NCI-H524 treated with DMSO at 0.1 percent for 48 hours (cell line): ENCODE measurements at regions not wholly inside any gene's neighbourhood (a gene's known extent, or its start where the extent isn't known, plus 50 kb on each side); places are given as distances from the start of the nearest gene placed in this dataset.

ENCODE experiments used
- DNase-seq: peaks from one replicate; lab custom pipeline; 2025; lab: John Stamatoyannopoulos, UW

DNA sequence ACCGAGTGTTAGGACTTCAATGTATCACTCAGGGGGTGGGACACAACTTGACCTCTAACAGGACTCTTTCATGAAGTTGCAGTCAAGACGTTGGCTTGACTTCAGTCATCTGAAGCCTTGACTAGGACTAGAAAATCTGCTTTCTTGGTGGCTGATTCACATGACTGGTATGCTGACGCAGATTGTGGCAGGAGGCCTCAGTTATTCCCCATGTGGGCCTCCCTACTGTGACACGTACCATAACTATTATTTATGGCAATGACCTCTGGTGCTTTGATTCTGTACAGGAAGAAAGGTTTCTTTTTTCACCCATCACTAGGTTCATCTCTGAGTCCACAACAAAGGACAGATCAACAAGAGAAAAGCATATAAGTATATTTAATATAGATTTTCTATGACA lies 270.4 kb downstream of the NEDD1 start:
- DNase-seq: no peak

GRCh38 chr12:97181571-97182265 lies 274.7 kb downstream of the NEDD1 start:
- no peak for DNase-seq

DNA sequence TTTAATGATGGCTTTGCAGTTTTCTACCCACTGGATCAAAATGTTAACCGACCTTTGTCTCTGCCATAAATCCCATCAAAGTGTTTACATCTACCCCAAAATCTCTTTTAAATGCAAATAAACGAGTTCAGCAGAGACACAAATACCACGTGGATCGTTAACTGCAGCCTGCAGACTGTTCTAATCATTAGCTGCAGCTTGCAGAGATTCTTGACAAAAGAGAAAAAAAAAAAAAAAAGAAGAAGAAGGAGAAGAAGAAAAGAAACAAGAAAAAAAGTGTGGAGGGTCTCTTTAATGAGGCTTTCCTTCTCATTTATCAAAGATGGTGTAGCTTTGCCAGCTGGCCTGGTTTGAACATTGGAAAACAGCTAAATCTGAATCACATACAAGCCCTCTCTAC lies 275.7 kb downstream of the NEDD1 start:
- no peak for DNase-seq

DNA sequence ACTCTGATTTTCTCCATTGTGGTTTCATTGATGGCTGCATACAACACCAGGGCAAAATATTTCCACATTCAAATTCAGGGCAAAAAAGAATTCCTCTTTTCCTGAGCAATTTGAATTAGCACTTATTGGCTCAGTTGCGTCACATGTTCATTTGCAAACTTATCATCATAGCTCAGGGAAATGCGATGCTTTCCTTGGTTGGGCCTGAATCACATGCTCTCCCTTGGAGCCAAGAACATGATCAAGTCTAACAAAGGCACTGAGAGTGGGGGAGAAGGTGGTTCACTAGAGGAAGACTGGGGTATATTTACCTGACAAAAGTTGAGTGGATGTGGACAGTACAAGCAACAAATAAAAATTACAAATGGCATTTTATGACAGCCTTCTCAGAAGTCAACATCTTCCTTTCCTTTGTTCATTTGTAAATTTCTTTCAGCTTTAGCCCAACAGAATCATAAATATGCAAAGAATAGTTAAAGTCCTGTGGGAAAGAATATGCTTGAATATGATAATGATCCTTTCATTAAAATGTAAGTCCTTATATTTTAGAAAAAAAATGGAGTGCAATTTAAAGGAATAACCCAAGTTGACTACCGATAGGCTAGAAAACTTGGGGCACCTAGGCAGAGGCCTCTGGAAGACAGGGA lies 277.2 kb downstream of the NEDD1 start:
- no peak for DNase-seq

- no peak for DNase-seq
Measured at GRCh38 chr12:97185567-97185966, 277.0 kb upstream of the RMST start.

DNA sequence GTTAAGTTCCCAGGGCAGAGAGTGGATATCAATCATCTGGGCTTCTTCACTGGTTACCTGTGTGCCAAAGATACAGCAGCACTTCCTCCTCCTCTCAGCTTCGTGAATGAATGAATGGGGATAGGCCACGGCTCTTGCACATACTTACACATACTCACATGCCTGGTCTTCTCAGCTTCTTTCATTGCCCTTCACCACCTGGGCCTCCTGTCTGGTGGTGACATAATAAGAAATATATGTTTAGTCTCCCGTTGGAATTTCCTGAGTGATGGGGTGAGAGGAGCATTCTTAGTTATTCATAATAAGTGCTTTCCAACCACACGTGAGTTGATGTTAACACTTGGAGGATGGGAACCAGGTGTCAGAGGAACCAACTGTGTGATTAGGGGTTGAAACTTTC lies 268.1 kb upstream of the RMST start:
- DNase-seq: no peak

GRCh38 chr12:97200181-97200580 lies 262.4 kb upstream of the RMST start:
- no peak for DNase-seq

DNA sequence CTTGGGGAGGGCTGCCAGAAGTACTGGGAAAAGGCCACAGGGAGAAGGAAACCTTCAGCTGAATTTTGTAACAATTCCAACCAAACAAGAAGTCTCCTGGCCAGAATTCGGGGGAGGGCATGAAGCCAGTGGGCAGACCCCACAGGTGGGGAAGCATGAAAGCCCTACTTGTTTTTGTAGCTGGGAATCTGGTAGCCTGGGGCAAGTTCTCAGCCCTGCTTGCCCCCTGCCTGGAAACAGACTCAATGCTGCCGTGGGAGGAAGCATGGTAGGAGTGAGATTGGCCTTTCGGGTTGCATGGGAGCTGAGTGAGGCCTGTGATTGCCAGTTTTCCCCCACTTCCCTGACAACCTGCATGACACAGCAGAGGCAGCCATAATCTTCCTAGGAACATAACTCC lies 259.2 kb upstream of the RMST start:
- no peak for DNase-seq

GRCh38 chr12:97209997-97210396 lies 252.6 kb upstream of the RMST start:
- no peak for DNase-seq

- DNase-seq: no peak
Measured at GRCh38 chr12:97211416-97211930, 251.1 kb upstream of the RMST start.

- no peak for DNase-seq
Measured at GRCh38 chr12:97216848-97217247, 245.8 kb upstream of the RMST start.

DNA sequence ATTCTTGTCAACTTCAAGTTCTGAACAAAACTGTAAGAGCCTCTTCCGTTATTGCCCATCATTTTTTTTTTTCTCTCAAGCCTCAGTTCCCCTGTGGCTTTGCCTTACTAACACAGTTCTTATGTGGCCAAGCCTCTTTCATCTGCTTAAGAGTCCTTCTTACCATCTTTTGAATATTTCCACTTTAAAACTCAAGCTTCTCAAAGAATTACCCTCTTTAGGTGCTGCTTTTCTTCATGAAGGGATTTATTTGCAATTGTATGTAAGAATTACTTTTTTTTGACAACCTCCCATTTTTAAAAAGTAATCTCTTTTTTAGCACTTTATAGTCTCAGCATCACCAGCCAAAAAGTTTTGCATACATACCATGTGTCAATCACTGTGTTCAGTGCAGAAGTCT lies 240.2 kb upstream of the RMST start:
- DNase-seq: no peak

GRCh38 chr12:97223419-97223818 lies 239.2 kb upstream of the RMST start:
- no peak for DNase-seq

DNA sequence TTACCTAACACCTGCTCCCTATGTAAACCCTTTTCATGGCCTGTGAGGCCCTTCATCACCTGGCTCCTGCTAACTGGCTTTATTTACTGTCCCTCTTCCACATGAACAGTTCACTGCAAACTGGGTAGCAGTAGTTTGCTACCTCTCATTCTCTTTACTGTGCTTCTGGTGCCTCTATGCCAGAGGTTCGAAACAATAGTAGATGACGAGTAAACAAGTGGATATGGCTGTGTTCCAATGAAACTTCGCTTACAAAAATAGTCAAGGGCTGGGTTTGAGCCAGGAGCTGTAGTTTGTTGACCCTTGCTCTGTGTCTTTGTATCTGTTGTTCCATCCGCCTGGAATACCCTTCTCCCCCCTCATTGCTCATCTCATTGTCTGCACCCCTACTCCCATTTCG lies 233.6 kb upstream of the RMST start:
- no peak for DNase-seq

DNA sequence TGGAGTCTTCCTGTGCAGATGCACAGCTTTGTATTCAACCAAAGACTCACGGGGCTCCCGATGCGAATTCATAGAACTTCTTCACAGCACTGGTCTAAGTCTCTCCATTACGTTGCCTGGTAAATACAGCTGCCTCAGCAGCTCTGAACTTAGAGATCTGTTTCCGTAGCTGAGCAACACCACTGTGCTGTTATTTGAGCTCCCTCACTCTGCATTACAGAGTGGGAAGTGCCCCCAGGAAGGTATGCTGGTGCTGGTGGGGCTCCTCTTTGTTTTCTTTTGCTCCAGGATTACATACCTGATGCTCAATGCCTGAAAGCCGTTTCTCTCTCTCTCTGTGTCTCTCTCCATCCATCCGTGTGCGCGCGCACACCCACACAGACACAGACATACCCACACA lies 227.5 kb upstream of the RMST start:
- DNase-seq: no peak

GRCh38 chr12:97246368-97246767 lies 216.2 kb upstream of the RMST start:
- DNase-seq: no peak

- DNase-seq: no peak
Measured at GRCh38 chr12:97250483-97250882, 212.1 kb upstream of the RMST start.

DNA sequence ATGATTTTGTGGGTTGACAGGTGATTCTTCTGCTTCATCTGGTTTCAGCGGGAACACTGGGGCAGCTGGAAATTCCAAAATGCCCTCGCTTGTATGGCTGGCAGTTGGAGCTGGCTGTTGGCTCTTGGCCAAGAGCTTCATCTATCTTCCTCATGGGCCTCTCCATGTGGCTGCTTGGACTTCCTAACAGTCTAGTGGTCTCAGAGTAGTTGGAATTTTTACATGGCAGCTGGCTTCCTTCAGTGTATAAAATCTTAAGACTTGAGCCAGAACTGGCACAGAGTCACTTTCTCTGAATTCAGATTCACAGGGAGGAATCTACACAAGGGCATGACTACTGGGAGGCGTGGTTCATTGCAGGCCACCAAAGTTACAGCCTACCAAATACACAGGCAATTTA lies 204.9 kb upstream of the RMST start:
- no peak for DNase-seq

- no peak for DNase-seq
Measured at GRCh38 chr12:97259098-97259497, 203.5 kb upstream of the RMST start.

GRCh38 chr12:97260786-97261185 lies 201.8 kb upstream of the RMST start:
- no peak for DNase-seq

DNA sequence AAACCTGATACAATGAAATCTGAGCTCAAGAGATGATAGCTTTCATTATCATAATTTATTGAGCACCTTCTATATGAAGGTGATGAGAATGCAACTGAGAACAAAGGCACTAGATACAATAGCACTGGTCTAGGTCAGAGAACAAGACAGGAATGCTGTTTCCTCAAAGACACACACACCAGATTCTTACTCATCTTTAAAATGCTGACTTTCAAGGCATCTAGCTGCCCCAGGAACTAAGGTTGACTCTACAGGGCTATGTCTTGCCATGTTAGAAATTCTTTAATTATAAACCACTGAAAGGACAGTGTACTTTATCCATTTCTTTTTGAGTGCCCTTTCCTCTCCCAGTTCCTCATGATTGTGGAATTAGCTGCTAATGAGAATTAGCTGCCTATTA lies 195.4 kb upstream of the RMST start:
- no peak for DNase-seq

DNA sequence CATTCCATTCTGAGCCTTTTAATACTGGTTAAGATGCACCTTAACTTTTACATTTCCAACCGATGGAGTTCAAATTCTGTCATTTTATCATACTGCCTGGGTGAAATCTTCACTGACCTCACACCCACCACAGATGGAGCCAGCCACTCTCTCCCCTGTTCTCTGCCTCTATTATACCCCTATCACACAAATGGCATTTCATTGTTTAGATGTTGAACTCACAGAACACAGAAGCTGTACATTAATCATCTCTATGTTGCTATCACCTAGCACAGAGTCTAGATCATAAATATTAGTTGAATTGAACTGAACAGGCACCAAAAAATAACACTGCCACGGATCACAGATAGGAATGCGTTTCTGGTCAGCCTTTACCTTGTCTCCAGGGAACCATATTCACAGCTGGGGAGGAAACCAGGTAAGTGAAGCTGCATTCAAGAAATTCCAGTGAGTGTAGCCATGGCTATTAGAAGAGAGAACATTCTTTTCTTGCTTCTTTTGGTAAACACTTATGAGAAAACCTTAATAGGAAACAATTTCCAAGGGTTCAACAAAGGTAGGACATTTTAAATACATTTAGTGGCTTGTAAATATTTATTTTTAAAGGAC lies 194.9 kb upstream of the RMST start:
- DNase-seq: no peak

DNA sequence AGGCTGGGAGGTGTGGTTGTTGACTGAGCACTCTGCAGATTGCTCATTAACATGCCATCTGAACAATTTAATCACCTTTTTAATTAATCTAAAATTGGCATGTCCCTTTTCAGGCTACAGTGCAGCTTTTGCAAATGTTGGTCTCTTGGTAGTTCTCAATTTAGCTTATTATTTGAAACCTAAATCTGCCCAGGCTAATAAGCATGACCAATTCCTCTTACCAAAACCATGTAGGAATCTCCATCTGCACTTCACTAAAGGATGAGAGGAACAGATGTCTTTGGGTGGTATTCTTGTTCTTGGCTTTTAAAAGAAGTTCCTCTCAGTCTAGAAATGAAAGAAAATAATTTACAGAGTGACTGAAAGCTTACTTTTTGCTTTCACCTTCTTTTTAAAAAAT lies 190.1 kb upstream of the RMST start:
- DNase-seq: no peak
